ENCODE measurements at regions not wholly inside any gene's neighbourhood (a gene's known extent, or its start where the extent isn't known, plus 50 kb on each side); places are given as distances from the start of the nearest gene placed in this dataset. TPM values are rescaled to one million over a fixed set of nuclear protein-coding genes. Genes with fewer than 3 reads are reported as not detected.
"Not testable (repeated sequence)": the region's sequence is repeated elsewhere in the genome, so short reads cannot be mapped to it uniquely, and the experiment has no call there.

- not testable (repeated sequence) for H3K4me3 ChIP-seq (ENCODE audit: insufficient read depth, low read length); H3K4me2 ChIP-seq (ENCODE audit: insufficient read depth, low read length); H3K9me3 ChIP-seq (ENCODE audit: low read depth, low read length); DNase-seq (ENCODE audit: insufficient read length, low spot score, missing footprints); H3K27ac ChIP-seq (ENCODE audit: low read depth, low read length); H3K4me1 ChIP-seq (ENCODE audit: insufficient read depth, low read length); H2AFZ ChIP-seq (ENCODE audit: low read length); H3K27me3 ChIP-seq (ENCODE audit: insufficient read depth, low read length); H3K79me2 ChIP-seq (ENCODE audit: insufficient read depth, low read length); H3K36me3 ChIP-seq (ENCODE audit: insufficient read depth, low read length); H4K20me1 ChIP-seq (ENCODE audit: insufficient read depth, low read length)
These were observed 69.0 kb upstream of the DPP6 start for GRCh38 chr7:153983186-153983585.

- H3K4me3 ChIP-seq (ENCODE audit: insufficient read depth, low read length); H3K4me2 ChIP-seq (ENCODE audit: insufficient read depth, low read length); DNase-seq (ENCODE audit: insufficient read length, low spot score, missing footprints); H3K9me3 ChIP-seq (ENCODE audit: low read depth, low read length); H3K27me3 ChIP-seq (ENCODE audit: insufficient read depth, low read length); H2AFZ ChIP-seq (ENCODE audit: low read length); H3K36me3 ChIP-seq (ENCODE audit: insufficient read depth, low read length); H4K20me1 ChIP-seq (ENCODE audit: insufficient read depth, low read length); H3K4me1 ChIP-seq (ENCODE audit: insufficient read depth, low read length); H3K27ac ChIP-seq (ENCODE audit: low read depth, low read length); H3K79me2 ChIP-seq (ENCODE audit: insufficient read depth, low read length): not testable (repeated sequence)
These were observed 63.1 kb upstream of the DPP6 start for GRCh38 chr7:153989066-153989627.

DNA sequence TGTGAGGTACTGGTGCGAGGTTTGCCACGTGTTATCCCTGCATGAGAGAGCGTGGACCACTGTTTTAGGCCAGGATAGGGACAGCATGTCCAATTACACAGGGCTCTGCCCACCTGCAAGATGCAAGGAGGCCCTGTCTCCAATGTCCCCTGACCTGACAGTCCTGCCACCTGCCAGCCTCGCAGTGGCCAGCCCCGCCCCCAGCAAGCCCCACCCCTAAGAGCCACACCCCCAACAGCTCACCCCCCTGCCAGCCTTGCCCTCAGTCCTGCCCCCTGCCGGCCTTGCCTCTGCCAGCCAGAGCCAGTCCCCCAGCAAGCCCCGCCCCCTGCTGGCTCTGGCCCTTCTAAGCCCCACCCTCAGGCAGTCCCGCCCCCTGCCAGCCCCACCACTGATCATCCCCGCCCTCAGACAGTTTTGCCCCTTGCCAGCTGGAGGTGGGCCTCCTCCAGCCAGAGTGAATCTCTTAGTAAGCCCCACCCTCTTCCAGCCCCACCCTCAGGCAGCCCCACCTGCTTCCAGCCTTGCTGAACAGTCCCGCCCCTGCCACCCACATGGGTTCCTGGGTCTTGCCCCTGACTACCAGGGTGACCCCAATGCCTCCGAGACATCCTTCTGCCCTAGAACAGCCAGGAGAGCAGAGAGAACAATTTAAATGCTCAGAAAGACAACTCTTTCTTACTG is 62.3 kb upstream of the DPP6 start:
- H3K4me1 ChIP-seq (ENCODE audit: insufficient read depth, low read length); H3K4me2 ChIP-seq (ENCODE audit: insufficient read depth, low read length); H3K79me2 ChIP-seq (ENCODE audit: insufficient read depth, low read length); H3K36me3 ChIP-seq (ENCODE audit: insufficient read depth, low read length); H3K27me3 ChIP-seq (ENCODE audit: insufficient read depth, low read length); H2AFZ ChIP-seq (ENCODE audit: low read length); H3K4me3 ChIP-seq (ENCODE audit: insufficient read depth, low read length); H3K9me3 ChIP-seq (ENCODE audit: low read depth, low read length); DNase-seq (ENCODE audit: insufficient read length, low spot score, missing footprints); H4K20me1 ChIP-seq (ENCODE audit: insufficient read depth, low read length); H3K27ac ChIP-seq (ENCODE audit: low read depth, low read length): not testable (repeated sequence)

GRCh38 chr7:153991471-153991870 is 60.7 kb upstream of the DPP6 start:
- H3K9me3 ChIP-seq (ENCODE audit: low read depth, low read length); H3K4me3 ChIP-seq (ENCODE audit: insufficient read depth, low read length); H3K79me2 ChIP-seq (ENCODE audit: insufficient read depth, low read length); H3K27me3 ChIP-seq (ENCODE audit: insufficient read depth, low read length); DNase-seq (ENCODE audit: insufficient read length, low spot score, missing footprints); H2AFZ ChIP-seq (ENCODE audit: low read length); H3K27ac ChIP-seq (ENCODE audit: low read depth, low read length); H3K36me3 ChIP-seq (ENCODE audit: insufficient read depth, low read length); H3K4me1 ChIP-seq (ENCODE audit: insufficient read depth, low read length); H3K4me2 ChIP-seq (ENCODE audit: insufficient read depth, low read length); H4K20me1 ChIP-seq (ENCODE audit: insufficient read depth, low read length): not testable (repeated sequence)

DNA sequence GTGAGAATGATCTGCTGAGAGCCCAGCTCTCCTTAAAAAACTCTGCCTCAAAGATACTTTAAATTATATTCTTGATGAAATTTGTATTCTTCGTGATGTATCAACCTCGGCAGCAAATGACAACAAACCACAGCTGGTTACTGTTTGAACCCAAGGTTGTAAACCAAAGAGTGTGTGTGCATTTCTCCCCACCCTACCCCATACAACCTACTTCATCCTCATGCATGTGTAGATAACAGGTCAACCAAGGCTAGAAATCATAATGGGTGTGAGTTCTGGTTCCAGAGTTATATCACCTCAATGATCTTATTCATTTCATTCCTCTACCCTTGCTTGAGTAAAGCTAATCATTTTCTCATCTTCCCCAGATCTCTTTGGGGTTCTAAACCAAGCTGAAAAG is 58.8 kb upstream of the DPP6 start:
- not testable (repeated sequence) for H4K20me1 ChIP-seq (ENCODE audit: insufficient read depth, low read length); H3K27ac ChIP-seq (ENCODE audit: low read depth, low read length); H3K4me1 ChIP-seq (ENCODE audit: insufficient read depth, low read length); H3K79me2 ChIP-seq (ENCODE audit: insufficient read depth, low read length); H3K4me2 ChIP-seq (ENCODE audit: insufficient read depth, low read length); H2AFZ ChIP-seq (ENCODE audit: low read length); DNase-seq (ENCODE audit: insufficient read length, low spot score, missing footprints); H3K27me3 ChIP-seq (ENCODE audit: insufficient read depth, low read length); H3K4me3 ChIP-seq (ENCODE audit: insufficient read depth, low read length); H3K36me3 ChIP-seq (ENCODE audit: insufficient read depth, low read length); H3K9me3 ChIP-seq (ENCODE audit: low read depth, low read length)

GRCh38 chr7:153998896-153999295 is 53.3 kb upstream of the DPP6 start:
- not testable (repeated sequence) for H3K27me3 ChIP-seq (ENCODE audit: insufficient read depth, low read length); DNase-seq (ENCODE audit: insufficient read length, low spot score, missing footprints); H4K20me1 ChIP-seq (ENCODE audit: insufficient read depth, low read length); H3K27ac ChIP-seq (ENCODE audit: low read depth, low read length); H3K9me3 ChIP-seq (ENCODE audit: low read depth, low read length); H3K79me2 ChIP-seq (ENCODE audit: insufficient read depth, low read length); H3K4me1 ChIP-seq (ENCODE audit: insufficient read depth, low read length); H3K36me3 ChIP-seq (ENCODE audit: insufficient read depth, low read length); H3K4me3 ChIP-seq (ENCODE audit: insufficient read depth, low read length); H3K4me2 ChIP-seq (ENCODE audit: insufficient read depth, low read length); H2AFZ ChIP-seq (ENCODE audit: low read length)

Small RNA genes in the stretch of these regions (small RNA-seq; reads per million reads assigned to genes)
- not detected for gene AC005588.1
- not detected for gene AC079809.1

Measured in osteoblast (primary cell).